Fibroblast of lung (primary cell): ENCODE measurements at regions not wholly inside any gene's neighbourhood (a gene's known extent, or its start where the extent isn't known, plus 50 kb on each side); places are given as distances from the start of the nearest gene placed in this dataset.

Source experiments
- CTCF ChIP-seq, 2 donors: IDR thresholded peaks in 1 of 2; conservative IDR thresholded peaks in 1 of 2; 1 replicate in 1 of 2; 2 replicates in 1 of 2; pipeline ENCODE4 v1.5.1; 2011 to 2012; ENCODE audit warnings: low read length in 2 of 2, control low read depth in 1 of 2, inconsistent platforms in 1 of 2, low read depth in 1 of 2, mild to moderate bottlenecking in 1 of 2
- EZH2 ChIP-seq: IDR thresholded peaks from 2 replicates; pipeline ENCODE4 v1.5.1; 2012; ENCODE audit warnings: low read length, control low read depth, mild to moderate bottlenecking; ENCODE audit errors: missing control alignments

- TF ChIP-seq CTCF (conservative IDR thresholded peaks at IDR 0.05 in 1 of 2, IDR thresholded peaks at IDR 0.05 in 1 of 2; ENCODE audit: low read depth in 1 of 2, low read length in 2 of 2) (no peak), EZH2 (no peak)
These were observed 119.4 kb upstream of the ACO1 start for GRCh38 chr9:32265037-32265436.
